ENCODE measurements at regions not wholly inside any gene's neighbourhood (a gene's known extent, or its start where the extent isn't known, plus 50 kb on each side); places are given as distances from the start of the nearest gene placed in this dataset.

- H3K4me1 Mint-ChIP-seq (ENCODE audit: low read depth, unreplicated experiment), result peaks cover 14% of the 10 kb centered on the region
These were observed 212.5 kb upstream of the CNR1 start for GRCh38 chr6:88378639-88379038.

GRCh38 chr6:88377976-88378568 is 211.9 kb upstream of the CNR1 start:
- TF ChIP-seq CTCF (IDR thresholded peaks at IDR 0.05; ENCODE audit: partially characterized antibody, unreplicated experiment), result no peak
- Mint-ChIP-seq H3K36me3 (ENCODE audit: unreplicated experiment) (no peaks in the 10 kb centered on the region), H3K4me3 (ENCODE audit: unreplicated experiment) (no peak overlapping the region), H3K27me3 (ENCODE audit: unreplicated experiment) (no peaks in the 10 kb centered on the region), H3K9me3 (ENCODE audit: unreplicated experiment) (no peaks in the 10 kb centered on the region), H3K4me1 (ENCODE audit: low read depth, unreplicated experiment) (peaks cover 14% of the 10 kb centered on the region), H3K27ac (ENCODE audit: unreplicated experiment) (no peak overlapping the region)
- no peak for DNase-seq

More at GRCh38 chr6:88378639-88379038, 212.5 kb upstream of the CNR1 start:
- Mint-ChIP-seq H3K27me3 (ENCODE audit: unreplicated experiment) (no peaks in the 10 kb centered on the region), H3K4me3 (ENCODE audit: unreplicated experiment) (no peak overlapping the region), H3K9me3 (ENCODE audit: unreplicated experiment) (no peaks in the 10 kb centered on the region), H3K27ac (ENCODE audit: unreplicated experiment) (no peak overlapping the region), H3K36me3 (ENCODE audit: unreplicated experiment) (no peaks in the 10 kb centered on the region)
- no peak for TF ChIP-seq CTCF (IDR thresholded peaks at IDR 0.05; ENCODE audit: partially characterized antibody, unreplicated experiment)
- DNase-seq, result no peak

- no peak for DNase-seq
- no peak overlapping the region for H3K4me3 Mint-ChIP-seq (ENCODE audit: unreplicated experiment)
- no peak for TF ChIP-seq CTCF (IDR thresholded peaks at IDR 0.05; ENCODE audit: partially characterized antibody, unreplicated experiment)
- peaks cover 12% of the 10 kb centered on the region for H3K4me1 Mint-ChIP-seq (ENCODE audit: low read depth, unreplicated experiment)
- no peaks in the 10 kb centered on the region for H3K27me3 Mint-ChIP-seq (ENCODE audit: unreplicated experiment)
- no peaks in the 10 kb centered on the region for H3K36me3 Mint-ChIP-seq (ENCODE audit: unreplicated experiment)
- H3K27ac Mint-ChIP-seq (ENCODE audit: unreplicated experiment), result no peak overlapping the region
- H3K9me3 Mint-ChIP-seq (ENCODE audit: unreplicated experiment), result peaks cover 2% of the 10 kb centered on the region
These were observed 210.7 kb upstream of the CNR1 start for GRCh38 chr6:88376768-88377387.

- no peak overlapping the region for H3K4me3 Mint-ChIP-seq (ENCODE audit: unreplicated experiment)
- peaks cover 10% of the 10 kb centered on the region for H3K4me1 Mint-ChIP-seq (ENCODE audit: low read depth, unreplicated experiment)
- no peak for TF ChIP-seq CTCF (IDR thresholded peaks at IDR 0.05; ENCODE audit: partially characterized antibody, unreplicated experiment)
- H3K9me3 Mint-ChIP-seq (ENCODE audit: unreplicated experiment), result peaks cover 2% of the 10 kb centered on the region
- no peak for DNase-seq
- no peaks in the 10 kb centered on the region for H3K27me3 Mint-ChIP-seq (ENCODE audit: unreplicated experiment)
- H3K27ac Mint-ChIP-seq (ENCODE audit: unreplicated experiment), result no peak overlapping the region
- no peaks in the 10 kb centered on the region for H3K36me3 Mint-ChIP-seq (ENCODE audit: unreplicated experiment)
These were observed 210.1 kb upstream of the CNR1 start for GRCh38 chr6:88376197-88376596.

- Mint-ChIP-seq H3K36me3 (ENCODE audit: unreplicated experiment) (no peaks in the 10 kb centered on the region), H3K27me3 (ENCODE audit: unreplicated experiment) (no peaks in the 10 kb centered on the region), H3K4me3 (ENCODE audit: unreplicated experiment) (no peak overlapping the region), H3K9me3 (ENCODE audit: unreplicated experiment) (peaks cover 2% of the 10 kb centered on the region), H3K27ac (ENCODE audit: unreplicated experiment) (no peak overlapping the region), H3K4me1 (ENCODE audit: low read depth, unreplicated experiment) (peaks cover 7% of the 10 kb centered on the region)
- no peak for DNase-seq
- TF ChIP-seq CTCF (IDR thresholded peaks at IDR 0.05; ENCODE audit: partially characterized antibody, unreplicated experiment), result no peak
These were observed 208.4 kb upstream of the CNR1 start for GRCh38 chr6:88374553-88374952.

Measured in glutamatergic neuron (in vitro differentiated cells).